GM19397 (cell line): ENCODE measurements at regions not wholly inside any gene's neighbourhood (a gene's known extent, or its start where the extent isn't known, plus 50 kb on each side); places are given as distances from the start of the nearest gene placed in this dataset.

Source experiments
- ATAC-seq: cut with Tn5 transposase; IDR thresholded peaks from one replicate; pipeline ENCODE4 v1.9.1; 2021; ENCODE audit warnings: mild to moderate bottlenecking, moderate library complexity; ENCODE audit not compliant: unreplicated experiment

DNA sequence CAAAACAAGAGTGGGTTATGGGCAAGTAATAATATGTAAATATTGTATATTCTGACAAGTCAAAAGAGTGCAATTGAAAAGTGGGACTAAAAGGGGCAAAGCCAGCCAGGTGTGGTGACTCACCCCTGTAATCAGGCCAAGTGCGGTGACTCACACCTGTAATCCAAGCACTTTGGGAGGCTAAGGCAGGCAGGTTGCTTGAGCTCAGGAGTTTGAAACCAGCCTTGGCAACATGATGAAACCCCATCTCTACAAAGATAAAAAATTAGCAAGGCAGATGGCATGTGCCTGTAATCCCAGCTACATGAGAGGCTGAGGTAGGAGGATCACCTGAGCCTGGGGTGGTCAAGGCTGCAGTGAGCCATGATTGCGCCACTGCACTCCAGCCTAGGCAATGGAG, 304.0 kb downstream of the HHIPL2 start:
- ATAC-seq, result no peak

DNA sequence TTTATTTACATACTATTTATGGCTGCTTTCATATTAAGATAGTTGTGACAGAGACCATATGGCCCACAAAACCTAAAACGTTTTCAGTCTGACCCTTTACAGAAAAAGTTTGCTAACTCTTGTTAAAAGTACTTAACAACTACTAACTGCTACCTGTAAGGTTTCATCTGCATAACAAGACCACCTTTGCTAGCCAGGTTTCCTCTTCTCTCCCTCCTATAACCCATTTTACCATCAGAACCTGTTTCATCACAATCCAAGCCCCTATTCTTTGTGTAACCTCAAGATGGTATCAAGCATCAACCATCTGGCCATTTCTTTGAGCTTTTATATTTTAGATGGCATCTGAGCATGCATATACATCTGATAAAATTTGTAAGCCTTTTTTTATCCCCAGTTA, 305.4 kb downstream of the HHIPL2 start:
- no peak for ATAC-seq

DNA sequence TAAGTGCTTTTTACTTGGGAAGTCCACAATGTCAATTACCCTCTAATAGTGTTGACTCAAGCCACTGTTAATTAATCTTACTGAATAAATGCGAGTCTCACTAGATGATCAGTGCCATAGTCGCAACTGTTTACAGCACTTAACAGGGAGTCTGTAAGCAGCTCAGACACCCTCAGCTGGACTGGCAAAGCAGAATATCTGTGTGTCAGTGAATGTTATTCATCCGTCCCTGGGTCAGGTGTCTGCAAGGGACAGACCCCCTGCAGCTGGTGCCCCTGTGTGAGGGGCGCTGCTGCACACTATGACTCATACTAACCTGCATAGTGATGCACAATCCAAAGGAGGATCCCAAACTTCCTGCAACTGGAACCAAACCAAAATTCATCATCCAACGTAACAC, 306.5 kb downstream of the HHIPL2 start:
- ATAC-seq, result no peak

DNA sequence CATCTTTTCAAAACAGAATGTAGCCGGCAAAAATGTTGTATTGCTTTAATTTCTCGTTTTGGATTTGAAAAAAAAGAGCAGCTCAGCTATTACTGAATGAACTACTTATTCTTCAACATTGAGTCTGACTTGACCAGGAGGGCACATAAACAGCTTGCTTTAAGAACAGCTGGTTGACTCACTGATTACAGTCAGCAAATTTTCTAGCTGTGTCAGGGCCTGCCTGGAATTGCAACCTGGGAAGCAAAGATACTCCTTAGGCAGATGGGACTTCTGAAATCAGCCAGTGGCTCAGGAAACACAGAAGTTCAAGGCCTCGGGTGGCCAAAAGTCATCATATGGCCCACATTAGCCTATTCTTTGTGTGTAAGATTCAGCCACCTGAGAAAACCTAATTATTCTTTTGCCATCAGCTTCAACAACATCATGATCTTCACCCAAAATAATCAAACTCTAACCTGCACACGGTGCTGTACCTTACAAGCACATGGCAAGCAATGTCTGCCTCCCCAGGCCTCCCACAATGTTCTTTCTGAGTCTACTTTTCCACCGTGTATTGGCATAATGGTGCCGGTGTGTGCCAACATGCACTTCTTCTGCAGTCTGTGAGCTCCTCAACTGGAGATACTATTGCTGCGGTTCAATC, 307.2 kb downstream of the HHIPL2 start:
- ATAC-seq, result no peak

DNA sequence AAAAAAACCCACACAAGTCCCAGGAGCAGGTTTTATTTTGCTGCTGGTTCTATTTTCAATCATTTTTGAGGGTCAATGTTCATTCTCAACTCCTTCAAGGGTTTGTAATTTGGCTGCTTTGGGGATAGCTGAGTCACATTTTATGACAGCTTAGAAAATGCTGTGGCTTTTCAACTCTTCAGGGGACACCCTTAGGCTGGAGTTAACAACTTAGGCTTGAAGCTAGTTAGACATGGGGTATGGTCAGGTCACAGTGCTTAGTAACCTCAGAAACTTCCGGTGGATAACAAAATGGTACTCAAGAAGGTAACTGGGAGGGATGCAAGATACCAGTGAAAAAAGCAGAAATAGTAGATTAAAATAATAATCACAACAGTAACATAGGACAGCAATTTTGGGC, 308.8 kb downstream of the HHIPL2 start:
- ATAC-seq, result no peak

DNA sequence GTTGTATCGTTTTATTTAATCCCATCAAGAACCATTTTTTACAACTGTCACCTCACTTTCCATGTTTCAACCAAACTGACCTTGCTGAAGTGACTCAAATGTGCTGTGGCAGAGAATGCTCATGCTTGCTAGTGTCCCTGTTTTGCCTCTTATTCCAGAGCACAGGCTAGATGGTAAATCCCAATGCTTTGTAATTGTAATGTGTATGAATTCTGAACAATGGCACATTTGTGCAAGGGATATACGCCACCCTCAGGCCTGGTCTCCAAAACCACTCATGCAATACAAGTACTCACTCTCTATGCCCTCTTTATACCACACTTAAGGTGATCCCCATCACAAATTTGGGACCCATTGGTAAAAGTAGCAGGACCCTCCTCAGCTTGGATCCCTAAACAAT, 313.6 kb downstream of the HHIPL2 start:
- no peak for ATAC-seq

DNA sequence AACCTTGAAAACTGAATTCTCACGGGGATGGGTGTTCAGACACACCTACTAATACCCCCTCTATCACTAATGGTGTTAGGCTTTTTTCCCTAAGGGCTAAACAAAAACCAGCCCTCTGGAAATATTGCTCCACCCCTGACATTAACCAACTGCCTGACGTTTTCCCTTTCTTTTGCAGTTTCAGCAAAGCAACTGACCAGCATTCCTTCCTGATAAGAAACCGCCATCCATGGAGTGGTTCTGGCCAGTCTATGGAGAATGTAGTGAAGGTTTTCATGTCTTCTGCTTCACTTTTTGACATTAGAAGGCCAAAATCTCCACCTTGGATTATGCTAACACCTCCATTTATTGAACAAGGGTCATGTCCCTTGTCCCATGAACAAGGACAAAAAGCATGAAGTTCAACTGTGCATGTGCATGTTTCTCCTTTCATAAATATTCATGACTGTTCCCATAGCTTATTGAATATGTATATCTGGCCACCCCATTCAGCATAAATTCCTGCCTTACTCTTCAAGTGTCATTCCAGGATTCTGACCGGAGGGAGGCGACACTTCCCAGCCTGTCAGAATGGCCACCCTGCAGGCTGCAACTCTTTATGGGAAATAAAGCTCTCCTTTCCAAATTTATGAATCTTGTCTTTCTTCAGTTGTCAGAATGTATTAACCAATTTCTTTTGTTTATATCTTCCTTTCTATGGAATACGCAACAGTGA, 314.3 kb downstream of the HHIPL2 start:
- ATAC-seq, result no peak

DNA sequence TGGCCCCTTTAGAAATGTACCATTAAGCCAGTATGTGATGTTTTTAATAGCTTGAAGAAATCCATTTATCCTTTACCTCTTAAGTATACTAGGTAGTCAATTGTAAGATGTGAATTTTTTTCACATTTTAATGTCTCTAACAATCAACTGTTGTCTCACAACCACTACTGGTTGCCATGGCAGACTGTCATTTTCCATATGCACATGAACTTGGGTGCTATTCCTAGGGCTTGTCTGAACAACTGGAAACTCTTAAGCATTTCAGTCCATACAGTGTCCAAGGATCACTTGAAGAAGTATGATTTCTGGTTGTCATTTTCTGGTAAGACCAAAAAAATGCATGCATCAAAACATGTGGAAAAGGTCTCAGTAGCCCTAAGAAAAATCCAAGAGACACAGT, 315.1 kb downstream of the HHIPL2 start:
- ATAC-seq, result no peak

DNA sequence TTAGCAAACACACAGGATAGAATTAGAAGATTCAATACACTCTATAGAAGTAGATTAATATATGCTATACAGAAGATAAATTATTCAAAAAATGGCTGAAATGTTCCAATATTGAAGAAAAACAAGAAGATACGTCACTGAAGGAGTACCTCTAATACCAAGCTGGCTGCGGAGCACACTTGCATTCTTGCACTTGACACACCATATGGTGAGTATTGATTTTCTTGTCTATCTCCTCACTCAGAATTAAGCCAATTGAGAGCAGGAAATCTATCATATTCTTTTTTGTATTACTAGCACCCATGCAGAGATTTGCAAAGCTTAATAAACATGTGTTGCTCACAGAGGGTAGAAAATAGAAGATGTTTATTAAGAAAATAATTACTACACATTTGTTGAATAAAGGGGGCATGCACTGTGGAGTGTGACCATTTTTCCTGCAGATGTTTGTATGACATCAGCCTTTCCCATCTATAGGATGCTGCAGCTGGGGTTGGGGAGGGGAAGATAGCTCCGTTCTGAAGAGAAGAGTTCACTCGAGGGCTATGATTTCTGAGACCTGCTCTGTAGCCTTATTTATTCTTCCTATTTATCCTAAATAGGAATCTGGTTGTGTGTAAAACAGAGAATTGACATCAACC, 318.1 kb downstream of the HHIPL2 start:
- no peak for ATAC-seq

DNA sequence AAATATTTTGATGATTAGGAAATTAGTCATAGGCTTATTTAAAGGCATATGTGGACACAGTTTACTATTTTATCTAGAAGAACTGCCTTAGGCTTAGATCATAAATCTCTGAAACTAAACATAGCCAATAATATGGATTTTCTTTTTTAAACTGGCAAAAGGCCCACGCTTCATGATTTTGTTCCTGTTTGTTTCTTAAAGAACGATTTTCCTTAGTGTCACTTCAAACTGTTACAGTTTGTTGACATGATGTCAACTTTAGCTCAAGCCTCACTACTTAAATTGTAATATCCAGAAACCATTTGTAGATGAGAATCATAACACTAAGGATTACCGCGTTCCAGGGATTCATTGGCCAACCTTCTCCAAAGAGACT, 322.6 kb downstream of the HHIPL2 start:
- ATAC-seq, result no peak

DNA sequence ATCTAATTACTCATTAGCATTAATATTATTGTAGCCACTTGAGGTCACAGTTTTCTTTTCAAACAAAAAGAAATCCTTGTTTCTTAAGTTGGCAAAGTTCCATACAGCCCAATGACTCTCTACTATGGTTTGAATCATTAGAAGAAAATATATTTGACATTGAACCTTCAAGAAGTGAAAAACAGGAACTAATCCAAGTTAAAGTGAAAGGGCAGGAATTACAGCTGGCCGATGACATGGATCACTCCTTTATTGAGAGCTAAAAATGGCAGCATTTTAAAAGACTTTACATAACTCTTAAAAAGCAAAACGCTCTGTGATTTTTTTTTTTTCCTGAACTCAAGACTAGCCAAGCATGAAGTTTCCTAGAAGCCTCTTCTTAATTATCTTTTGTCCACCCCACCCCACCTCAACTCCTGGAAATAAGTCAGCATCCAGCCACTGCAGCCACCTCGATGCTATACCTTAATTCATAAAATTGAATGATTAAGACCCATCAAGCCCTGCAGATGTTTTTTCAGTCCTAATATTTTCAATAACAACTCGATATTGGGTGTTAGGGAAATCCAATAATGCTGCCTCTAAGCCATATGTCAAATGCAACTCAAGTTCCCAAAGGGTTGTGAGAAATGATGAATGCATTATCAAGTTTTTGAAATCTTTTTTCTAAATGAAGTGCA, 323.1 kb downstream of the HHIPL2 start:
- no peak for ATAC-seq

DNA sequence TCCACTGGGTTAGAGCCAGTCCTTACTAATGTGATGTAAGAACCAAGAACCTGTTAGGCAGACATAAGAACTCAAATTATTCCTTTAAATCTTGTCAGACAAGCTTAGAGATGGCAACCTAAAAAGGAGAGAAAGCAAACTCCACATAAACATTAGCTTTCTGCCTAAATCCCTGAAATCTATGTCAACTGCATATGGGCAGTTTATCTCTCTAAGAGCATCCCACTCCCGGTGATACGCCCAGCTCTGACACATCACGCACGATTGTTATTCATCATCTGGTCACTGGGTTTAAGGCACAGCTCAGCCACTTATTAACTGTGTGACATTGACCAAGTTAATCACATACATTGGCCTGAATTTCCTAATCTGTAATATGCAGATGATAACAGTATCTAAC, 323.7 kb downstream of the HHIPL2 start:
- ATAC-seq, result no peak

DNA sequence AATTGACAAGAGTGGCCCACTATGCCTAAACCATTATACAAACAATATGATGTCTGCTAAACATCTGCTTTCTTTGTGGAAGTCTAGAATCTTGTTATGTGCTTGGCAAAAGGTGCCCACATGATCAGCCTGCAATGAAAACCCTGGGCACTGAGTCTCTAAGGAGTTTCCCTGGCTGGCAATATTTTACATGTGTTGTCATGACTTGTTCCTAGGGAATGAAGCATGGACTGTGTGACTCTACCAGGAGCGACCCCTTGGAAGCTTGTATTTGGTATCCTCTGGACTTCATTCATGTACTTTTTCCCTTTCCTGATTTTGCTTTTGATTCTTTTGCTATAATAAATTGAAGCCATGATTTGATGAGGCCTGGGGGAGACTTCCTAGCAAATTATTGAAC, 324.9 kb downstream of the HHIPL2 start:
- no peak for ATAC-seq

DNA sequence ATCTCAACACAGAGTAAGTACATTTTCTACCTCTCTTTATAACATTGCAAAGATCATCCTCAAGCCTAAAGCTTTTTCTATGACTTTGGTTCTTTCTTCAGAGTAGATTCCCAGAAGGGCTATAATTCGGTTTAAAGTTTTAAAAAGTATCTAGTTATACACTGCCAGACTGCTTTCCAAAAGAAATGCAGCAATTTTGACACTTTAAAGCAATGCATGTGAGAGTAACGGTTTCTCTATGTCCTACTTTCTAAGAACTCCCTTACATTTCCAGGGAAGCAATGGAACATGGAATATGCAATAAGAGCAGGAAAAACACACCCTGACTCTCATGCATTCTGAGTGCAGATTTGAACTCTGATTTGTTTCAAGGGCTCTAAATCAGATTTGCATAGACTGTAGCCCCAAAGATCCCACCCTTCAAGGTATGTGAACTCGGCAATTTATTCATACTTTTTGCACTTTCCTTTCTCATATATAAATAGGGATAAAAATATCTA, 331.6 kb downstream of the HHIPL2 start:
- no peak for ATAC-seq

DNA sequence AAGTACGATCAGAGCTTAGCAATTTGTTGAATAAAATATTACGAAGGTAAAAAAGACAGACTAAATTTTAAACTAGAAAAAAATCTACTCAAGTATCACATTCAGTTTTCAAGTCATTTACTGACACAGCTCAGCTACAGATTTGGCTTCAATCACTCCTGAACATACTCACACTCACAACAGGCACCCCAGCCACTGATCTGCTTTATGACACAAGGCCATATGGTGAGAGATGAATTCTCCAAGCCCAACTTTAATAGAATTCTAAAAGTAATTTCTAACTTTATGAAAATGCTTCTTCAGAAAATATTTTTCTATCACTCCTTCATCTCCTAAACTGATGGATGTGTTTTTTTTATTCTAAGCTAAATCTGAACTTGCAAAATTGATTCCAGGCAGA, 337.1 kb downstream of the HHIPL2 start:
- ATAC-seq, result no peak

DNA sequence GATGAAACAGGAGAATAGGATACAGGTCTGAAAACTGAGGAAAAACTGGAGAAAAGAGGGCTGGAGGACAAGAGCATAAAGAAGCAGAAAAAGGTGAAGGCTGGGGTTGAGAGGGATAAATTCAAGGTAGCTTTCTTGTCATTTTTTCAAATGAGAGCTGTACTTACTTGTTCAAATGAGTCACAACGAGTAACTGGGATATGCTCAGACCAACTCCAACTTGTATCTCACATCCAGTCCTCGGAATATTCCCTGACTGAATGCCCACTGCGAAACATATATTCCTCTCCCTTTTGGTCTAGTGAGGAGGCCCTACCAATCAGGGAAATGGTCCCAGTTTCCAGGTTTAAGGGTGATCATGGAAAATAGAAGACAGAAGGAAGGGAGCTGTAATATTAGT, 343.4 kb downstream of the HHIPL2 start:
- ATAC-seq, result no peak

DNA sequence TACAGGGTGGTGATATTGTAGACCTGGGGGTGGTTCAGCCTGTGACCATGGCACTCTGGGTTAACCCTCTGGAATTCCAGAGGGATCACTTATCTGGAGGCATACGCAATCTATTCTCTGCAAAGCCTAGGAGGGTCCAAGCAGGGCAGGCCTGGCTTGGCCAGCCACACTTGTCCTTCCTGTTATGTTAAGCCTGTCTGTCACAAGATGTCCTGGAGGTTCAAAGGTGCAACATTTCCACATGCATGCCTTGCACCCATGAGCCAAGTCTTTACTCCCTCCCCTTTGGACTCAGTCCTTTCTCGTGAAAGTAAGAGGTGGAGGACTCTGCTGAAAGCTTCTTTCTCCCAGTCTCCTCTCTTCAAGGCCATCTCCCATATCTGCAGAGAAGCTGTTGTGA, 345.1 kb downstream of the HHIPL2 start:
- ATAC-seq, result no peak

DNA sequence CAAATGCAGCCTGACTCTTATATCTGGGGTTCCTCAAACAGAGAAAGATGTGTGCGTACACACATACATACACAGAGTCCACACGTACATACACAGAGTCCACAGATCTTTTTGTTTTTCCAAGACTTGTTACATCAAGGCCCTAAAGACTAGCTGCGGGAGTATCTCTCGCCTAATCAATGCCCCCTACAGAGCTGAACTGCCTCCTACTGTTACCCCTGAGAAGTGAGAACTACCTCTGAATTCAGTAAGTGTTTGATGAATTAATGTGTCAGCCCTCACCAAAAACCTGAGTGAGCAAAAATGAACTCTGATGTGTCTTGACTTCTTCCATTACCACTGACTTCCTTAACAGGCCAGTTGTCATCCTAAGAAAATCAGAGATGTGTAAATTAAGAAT, 351.2 kb downstream of the HHIPL2 start:
- no peak for ATAC-seq

DNA sequence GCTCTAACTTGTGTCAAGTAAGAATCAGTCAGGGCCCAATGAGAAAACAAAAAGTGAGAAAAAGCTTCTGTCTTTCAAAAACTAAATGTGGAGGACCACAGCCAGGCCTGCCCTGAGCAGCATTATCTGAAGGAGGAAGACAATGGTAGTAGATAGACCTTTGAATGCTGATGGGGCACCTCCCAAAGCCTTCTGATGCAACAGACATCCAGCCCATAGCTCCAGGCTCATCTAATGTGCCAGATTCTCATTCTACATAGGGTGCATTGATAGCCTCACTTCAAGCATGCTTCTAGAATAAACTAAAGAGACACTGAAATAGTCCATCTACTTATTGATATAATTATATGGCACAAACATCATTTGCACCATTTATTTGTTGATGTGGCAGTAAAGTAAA, 351.6 kb downstream of the HHIPL2 start:
- no peak for ATAC-seq

DNA sequence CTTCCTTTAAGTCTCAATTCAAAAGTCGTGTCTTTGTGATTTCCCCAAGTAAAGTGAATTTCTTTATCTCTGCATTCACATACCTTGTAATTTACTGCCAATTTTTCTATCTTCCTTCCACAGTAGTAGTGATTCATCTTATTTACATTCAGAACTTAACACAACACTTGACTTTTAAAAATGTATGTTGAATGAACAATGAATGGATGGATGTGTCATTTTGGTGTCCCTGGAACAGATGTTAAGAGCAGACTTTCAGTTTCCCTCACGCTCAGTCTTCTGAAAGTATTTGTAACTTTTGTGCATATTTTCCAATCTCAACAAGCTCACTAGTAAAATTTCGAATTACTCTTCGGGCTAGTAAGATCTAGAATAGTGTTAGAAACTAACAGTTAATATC, 352.0 kb downstream of the HHIPL2 start:
- no peak for ATAC-seq

DNA sequence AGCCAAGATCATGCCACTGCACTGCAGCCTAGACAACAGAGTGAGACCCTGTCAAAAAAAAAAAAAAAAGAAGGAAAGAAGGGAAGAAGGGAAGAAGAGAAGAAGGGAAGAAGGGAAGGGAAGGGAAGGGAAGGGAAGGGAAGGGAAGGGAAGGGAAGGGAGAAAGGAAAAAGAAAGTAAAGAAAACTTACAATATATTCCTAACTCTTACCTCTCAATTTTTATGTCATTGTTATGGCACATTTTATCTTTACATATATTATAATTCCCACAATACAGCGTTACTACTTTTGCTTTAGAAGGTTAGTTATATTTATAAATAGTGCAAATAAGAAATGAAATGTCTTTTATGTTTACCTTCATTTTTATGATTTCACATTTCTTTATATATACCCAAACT, 358.7 kb downstream of the HHIPL2 start:
- ATAC-seq, result no peak
